GM12878 (cell line): ENCODE measurements at regions not wholly inside any gene's neighbourhood (a gene's known extent, or its start where the extent isn't known, plus 50 kb on each side); places are given as distances from the start of the nearest gene placed in this dataset.

Experiments used
- ATAC-seq: fragments of 200-7000 bp; cut with Tn5 transposase; 3 replicates; pipeline ENCODE4 v1.9.1; 2020; ENCODE audit warnings: mild to moderate bottlenecking, moderate library complexity
- BruUV-seq: library from RNA; stranded (reverse); fragments of 400-500 nt; replicated peaks from 2 replicates; lab custom pipeline; 2021; lab: Mats Ljungman, UMichigan
- CTCF ChIA-PET: fragments of 300-600 bp; sonication (Branson Sonifier 250); formaldehyde crosslinking; extraction: SDS; loops from one replicate; lab custom pipeline; 2021; ENCODE audit warnings: inconsistent platforms; lab: Yijun Ruan, JAX
- POLR2A ChIA-PET: fragments of 350-600 bp; formaldehyde crosslinking; extraction: SDS; loops from one replicate; lab custom pipeline; 2021; ENCODE audit warnings: inconsistent platforms; lab: Charles Lee
- RAD21 ChIA-PET: fragments of 300-600 bp; sonication (Branson Sonifier 250); formaldehyde crosslinking; loops from one replicate; lab custom pipeline; 2023; ENCODE audit warnings: antibody characterized with exemption; ENCODE audit not compliant: unreplicated experiment; lab: Charles Lee
- SMC1A ChIA-PET: fragments of 300-600 bp; sonication (Branson Sonifier 250); formaldehyde crosslinking; loops from one replicate; lab custom pipeline; 2023; ENCODE audit not compliant: unreplicated experiment, uncharacterized antibody; lab: Charles Lee
- DNase-seq: peaks from one replicate; pipeline ENCODE4 v3.0.0-alpha.2; 2011; ENCODE audit warnings: low read depth, low spot score
- FAIRE-seq: peaks from 3 replicates; lab custom pipeline; 2011; peaks lifted over from hg19 to GRCh38; lab: Jason Lieb, UNC
- H2AFZ ChIP-seq: 2 replicates; pipeline ENCODE4 v1.6.0; 2011; ENCODE audit warnings: low read depth, low read length, control low read depth; ENCODE audit not compliant: control insufficient read depth
- H3K27ac ChIP-seq: 2 replicates; pipeline ENCODE4 v1.5.1; 2011; ENCODE audit warnings: control low read depth; ENCODE audit not compliant: control insufficient read depth, insufficient read depth
- H3K27me3 ChIP-seq, 2 experiments: replicated peaks in 1 of 2; 2 replicates each; pipeline versions ENCODE4 v1.6.0 to v1.6.1; 2011; ENCODE audit warnings: low read length in 1 of 2; ENCODE audit not compliant: control insufficient read depth in 2 of 2, insufficient read depth in 2 of 2
- H3K36me3 ChIP-seq, 2 experiments: 2 replicates each; pipeline ENCODE4 v1.5.1; 2011; ENCODE audit warnings: low read length in 1 of 2; ENCODE audit not compliant: control insufficient read depth in 2 of 2, insufficient read depth in 2 of 2
- H3K4me1 ChIP-seq: 2 replicates; pipeline ENCODE4 v1.6.1; 2011; ENCODE audit warnings: mild to moderate bottlenecking, low read length, moderate library complexity, mixed read lengths; ENCODE audit not compliant: control insufficient read depth, insufficient read depth
- H3K4me2 ChIP-seq: 2 replicates; pipeline ENCODE4 v1.6.0; 2011; ENCODE audit warnings: control low read depth; ENCODE audit not compliant: control insufficient read depth, insufficient read depth
- H3K4me3 ChIP-seq: fragments of 200-600 bp; sonication (generic); 2 replicates; pipeline ENCODE4 v1.5.1; 2016
- H3K79me2 ChIP-seq: 2 replicates; pipeline ENCODE4 v1.6.0; 2011; ENCODE audit warnings: low read length; ENCODE audit not compliant: control insufficient read depth, insufficient read depth
- H3K9ac ChIP-seq: 2 replicates; pipeline ENCODE4 v1.8.0; 2011; ENCODE audit warnings: low read length, control low read depth, mixed read lengths; ENCODE audit not compliant: control insufficient read depth, insufficient read depth
- H3K9me3 ChIP-seq: replicated peaks from 3 replicates; pipeline ENCODE4 v1.5.1; 2011; ENCODE audit warnings: mild to moderate bottlenecking, low read length; ENCODE audit not compliant: control insufficient read depth, insufficient read depth
- H4K20me1 ChIP-seq: 2 replicates; pipeline ENCODE4 v1.6.0; 2011; ENCODE audit not compliant: control insufficient read depth, insufficient read depth
- ATF7 ChIP-seq: fragments of 450-650 bp; IDR thresholded peaks from 2 replicates; pipeline ENCODE4 v1.6.1; 2016; ENCODE audit warnings: low read depth, mild to moderate bottlenecking
- BMI1 ChIP-seq: fragments of 450-650 bp; IDR thresholded peaks from 2 replicates; pipeline ENCODE4 v1.6.1; 2016; ENCODE audit warnings: mild to moderate bottlenecking, moderate library complexity, borderline replicate concordance
- FOXK2 ChIP-seq: fragments of 450-650 bp; IDR thresholded peaks from 2 replicates; pipeline ENCODE4 v1.6.1; 2017; ENCODE audit warnings: mild to moderate bottlenecking, moderate library complexity
- IKZF2 ChIP-seq, 2 experiments: fragments of 450-650 bp; IDR thresholded peaks; 2 replicates each; pipeline ENCODE4 v1.6.1; 2017; ENCODE audit warnings: mild to moderate bottlenecking in 2 of 2, moderate library complexity in 2 of 2
- IRF4 ChIP-seq: IDR thresholded peaks from 2 replicates; pipeline ENCODE4 v1.6.1; 2011; ENCODE audit warnings: low read depth, low read length
- NFYA ChIP-seq: IDR thresholded peaks from 2 replicates; pipeline ENCODE4 v1.6.1; 2011; ENCODE audit warnings: low read depth, mild to moderate bottlenecking, low read length, improper control_type of control experiment, borderline replicate concordance
- NFYB ChIP-seq: IDR thresholded peaks from 2 replicates; pipeline ENCODE4 v1.6.1; 2011; ENCODE audit warnings: low read depth, mild to moderate bottlenecking, low read length, improper control_type of control experiment, moderate library complexity; ENCODE audit not compliant: insufficient read depth
- NR2C1 ChIP-seq: fragments of 450-650 bp; IDR thresholded peaks from 2 replicates; pipeline ENCODE4 v1.6.1; 2017; ENCODE audit warnings: antibody characterized with exemption, mild to moderate bottlenecking, moderate library complexity
- POU2F2 ChIP-seq: IDR thresholded peaks from 3 replicates; pipeline ENCODE4 v1.6.1; 2011; ENCODE audit warnings: low read depth, mild to moderate bottlenecking, low read length, borderline replicate concordance
- RBBP5 ChIP-seq: fragments of 200-600 bp; sonication (generic); conservative IDR thresholded peaks from 2 replicates; pipeline ENCODE4 v1.6.1; 2016
- SIN3A ChIP-seq: IDR thresholded peaks from 2 replicates; pipeline ENCODE4 v1.6.1; 2012; ENCODE audit warnings: low read depth, low read length, improper control_type of control experiment
- YY1 ChIP-seq: IDR thresholded peaks from 2 replicates; pipeline ENCODE4 v1.6.1; 2011; ENCODE audit warnings: low read depth, mild to moderate bottlenecking, low read length
- ZNF622 ChIP-seq: fragments of 450-650 bp; IDR thresholded peaks from 2 replicates; pipeline ENCODE4 v1.6.1; 2017; ENCODE audit warnings: mild to moderate bottlenecking, inconsistent platforms
- WGBS: methylation state at CpG from one replicate; pipeline ENCODE4 v1.1.6; 2016; ENCODE audit warnings: low lambda C conversion rate; ENCODE audit not compliant: insufficient replicate concordance, insufficient coverage; ENCODE audit errors: missing lambda C conversion rate; 5-methylcytosine and 5-hydroxymethylcytosine counted together
- in situ Hi-C: fragments of 300-500 bp; cut with MboI; formaldehyde crosslinking; loops from 9 replicates; pipeline ENCODE4 v1.14.3; 2018; ENCODE audit warnings: mixed read lengths
- intact Hi-C: fragments of 100-400 bp; cut with micrococcal nuclease; formaldehyde crosslinking; loops from one replicate; pipeline ENCODE4 v1.14.2; 2022; ENCODE audit not compliant: unreplicated experiment
- TF ChIP-seq, protein P1 (sequence below): fragments of 450-650 bp; IDR thresholded peaks from 2 replicates; pipeline ENCODE4 v1.6.1; 2017; ENCODE audit warnings: mild to moderate bottlenecking
- TF ChIP-seq, protein P2 (sequence below): IDR thresholded peaks from 2 replicates; pipeline ENCODE4 v1.6.1; 2012; ENCODE audit warnings: low read depth, low read length, improper control_type of control experiment

DNA sequence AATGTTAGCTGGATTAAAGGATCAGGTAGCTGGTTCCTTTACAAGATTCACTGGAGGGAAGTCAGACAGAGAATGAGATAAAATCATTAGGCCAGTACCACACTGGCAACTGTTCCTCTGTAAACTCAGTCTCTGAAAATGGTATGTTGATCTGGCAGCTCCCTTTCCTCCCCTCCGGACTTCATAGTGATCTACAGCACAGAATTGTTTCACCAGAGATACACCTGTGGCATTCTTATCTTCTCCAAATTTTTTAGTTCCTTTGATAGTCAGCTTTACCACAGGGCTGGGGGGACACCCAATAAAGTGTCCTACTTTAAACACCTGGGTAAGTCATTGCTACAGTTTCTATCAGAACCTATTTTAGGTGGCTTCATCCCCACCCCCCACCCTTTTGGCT is 304.3 kb upstream of the KCNH8 start:
- H3K27me3 ChIP-seq = no peaks in the 10 kb centered on the region
- POLR2A ChIA-PET = no interaction called here
- no peak for ATAC-seq
- no peak for TF ChIP-seq NFYB
- no peak for TF ChIP-seq ZNF622
- no peak for TF ChIP-seq FOXK2
- TF ChIP-seq, all 136 proteins: peak for 0
- Histone ChIP-seq H3K4me1 (no peaks in the 10 kb centered on the region), H3K4me2 (no peak overlapping the region), H4K20me1 (no peaks in the 10 kb centered on the region), H3K27ac (no peak overlapping the region), H3K79me2 (no peaks in the 10 kb centered on the region), H3K36me3 (no peaks in the 10 kb centered on the region), H3K9me3 (no peaks in the 10 kb centered on the region), H3K4me3 (no peak overlapping the region), H3K9ac (no peak overlapping the region), H2AFZ (no peak overlapping the region)
- CTCF ChIA-PET = interaction anchor here (0.6 to 1.1 kb wide), 3 partner anchors 8 to 1023 kb away, joined by 3 to 6 read pairs (median 3); no protein-coding TSS in a partner anchor
- FAIRE-seq = no peak
- DNase-seq = no peak
- SMC1A ChIA-PET = interaction anchor here (1.4 kb wide), 1 partner anchor 1022 kb away, joined by 3 read pairs; no protein-coding TSS in a partner anchor
- RAD21 ChIA-PET = no interaction called here
- no TSS peak for BruUV-seq
- intact Hi-C loops (no loop called here), in situ Hi-C loops (no loop called here)
- WGBS = 50% methylated on average over 1 of the region's 1 CpG

DNA sequence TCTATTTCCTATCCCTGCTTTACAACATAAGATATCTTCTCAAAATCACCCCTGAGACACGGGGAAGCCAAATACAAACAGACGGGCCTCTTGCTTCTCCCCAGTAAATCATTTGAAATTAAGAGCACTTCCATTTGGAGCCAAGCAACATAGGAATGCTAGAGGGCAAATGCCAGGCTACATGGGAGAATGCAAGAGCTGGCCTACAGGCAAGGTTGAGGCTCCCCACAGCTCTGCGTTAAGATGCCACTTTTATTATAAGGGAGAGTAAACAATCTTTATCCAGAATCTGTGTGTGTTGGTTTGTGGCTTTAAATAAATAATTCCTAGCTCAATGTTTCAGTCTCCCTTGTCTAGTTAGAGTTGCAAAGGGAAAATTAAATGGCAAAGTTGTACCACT is 305.1 kb upstream of the KCNH8 start:
- Histone ChIP-seq H3K27ac (no peak overlapping the region), H3K9me3 (no peaks in the 10 kb centered on the region), H3K4me2 (no peak overlapping the region), H3K36me3 (no peaks in the 10 kb centered on the region), H3K9ac (no peak overlapping the region), H4K20me1 (no peaks in the 10 kb centered on the region), H3K4me3 (no peak overlapping the region), H2AFZ (no peak overlapping the region), H3K4me1 (no peaks in the 10 kb centered on the region), H3K79me2 (no peaks in the 10 kb centered on the region), H3K27me3 (no peaks in the 10 kb centered on the region)
- ChIA-PET SMC1A (interaction anchor here (1.4 kb wide), 1 partner anchor 1023 kb away, joined by 3 read pairs; no protein-coding TSS in a partner anchor), CTCF (no interaction called here), RAD21 (no interaction called here), POLR2A (no interaction called here)
- intact Hi-C loops (no loop called here), in situ Hi-C loops (no loop called here)
- TF ChIP-seq IRF4 (no peak), FOXK2 (no peak), SIN3A (no peak), NR2C1 (no peak), ATF7 (no peak), IKZF2 (IDR thresholded peaks at IDR 0.05) (no peak), YY1 (no peak), NFYA (no peak), RBBP5 (no peak), POU2F2 (no peak), BMI1 (no peak)
- TF ChIP-seq, protein P1, sequence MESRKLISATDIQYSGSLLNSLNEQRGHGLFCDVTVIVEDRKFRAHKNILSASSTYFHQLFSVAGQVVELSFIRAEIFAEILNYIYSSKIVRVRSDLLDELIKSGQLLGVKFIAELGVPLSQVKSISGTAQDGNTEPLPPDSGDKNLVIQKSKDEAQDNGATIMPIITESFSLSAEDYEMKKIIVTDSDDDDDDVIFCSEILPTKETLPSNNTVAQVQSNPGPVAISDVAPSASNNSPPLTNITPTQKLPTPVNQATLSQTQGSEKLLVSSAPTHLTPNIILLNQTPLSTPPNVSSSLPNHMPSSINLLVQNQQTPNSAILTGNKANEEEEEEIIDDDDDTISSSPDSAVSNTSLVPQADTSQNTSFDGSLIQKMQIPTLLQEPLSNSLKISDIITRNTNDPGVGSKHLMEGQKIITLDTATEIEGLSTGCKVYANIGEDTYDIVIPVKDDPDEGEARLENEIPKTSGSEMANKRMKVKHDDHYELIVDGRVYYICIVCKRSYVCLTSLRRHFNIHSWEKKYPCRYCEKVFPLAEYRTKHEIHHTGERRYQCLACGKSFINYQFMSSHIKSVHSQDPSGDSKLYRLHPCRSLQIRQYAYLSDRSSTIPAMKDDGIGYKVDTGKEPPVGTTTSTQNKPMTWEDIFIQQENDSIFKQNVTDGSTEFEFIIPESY = no peak
- TF ChIP-seq, protein P2, sequence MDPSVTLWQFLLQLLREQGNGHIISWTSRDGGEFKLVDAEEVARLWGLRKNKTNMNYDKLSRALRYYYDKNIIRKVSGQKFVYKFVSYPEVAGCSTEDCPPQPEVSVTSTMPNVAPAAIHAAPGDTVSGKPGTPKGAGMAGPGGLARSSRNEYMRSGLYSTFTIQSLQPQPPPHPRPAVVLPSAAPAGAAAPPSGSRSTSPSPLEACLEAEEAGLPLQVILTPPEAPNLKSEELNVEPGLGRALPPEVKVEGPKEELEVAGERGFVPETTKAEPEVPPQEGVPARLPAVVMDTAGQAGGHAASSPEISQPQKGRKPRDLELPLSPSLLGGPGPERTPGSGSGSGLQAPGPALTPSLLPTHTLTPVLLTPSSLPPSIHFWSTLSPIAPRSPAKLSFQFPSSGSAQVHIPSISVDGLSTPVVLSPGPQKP = no peak
- no peak for ATAC-seq
- 44% methylated on average over 3 of the region's 3 CpGs for WGBS
- no peak for FAIRE-seq
- no TSS peak for BruUV-seq
- no peak for DNase-seq
